HG03175 (cell line): ENCODE measurements at regions not wholly inside any gene's neighbourhood (a gene's known extent, or its start where the extent isn't known, plus 50 kb on each side); places are given as distances from the start of the nearest gene placed in this dataset.
A peak's percentile ranks its signal among the peaks of the same experiment; 100 is the strongest.

Experiments used
- ATAC-seq: cut with Tn5 transposase; IDR thresholded peaks from one replicate; pipeline ENCODE4 v1.9.1; 2021; ENCODE audit warnings: mild to moderate bottlenecking, moderate library complexity; ENCODE audit not compliant: unreplicated experiment

- no peak for ATAC-seq
These were observed 525.1 kb downstream of the LMO4 start for GRCh38 chr1:87853576-87854351.

GRCh38 chr1:87863317-87863716, 534.6 kb downstream of the LMO4 start:
- no peak for ATAC-seq

- ATAC-seq, result peak; percentile 82
These were observed 536.0 kb downstream of the LMO4 start for GRCh38 chr1:87864676-87865075.

DNA sequence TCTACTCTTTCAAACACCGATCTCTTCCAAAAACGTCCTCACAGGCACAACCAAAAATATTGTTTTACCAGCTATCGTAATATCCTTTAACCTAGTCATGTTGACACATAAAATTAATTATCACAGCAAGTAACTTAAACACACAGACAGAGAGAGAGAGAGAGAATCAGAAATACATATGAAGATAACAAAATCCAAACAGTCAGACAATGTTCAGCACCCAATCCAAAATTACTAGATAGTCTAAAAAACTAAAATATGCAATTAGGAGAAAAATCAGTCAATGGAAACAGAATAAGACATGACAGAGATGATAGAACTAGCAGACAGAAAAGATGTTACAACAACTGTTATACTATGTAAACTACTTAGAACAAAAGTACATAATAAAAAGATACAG, 537.7 kb downstream of the LMO4 start:
- no peak for ATAC-seq

DNA sequence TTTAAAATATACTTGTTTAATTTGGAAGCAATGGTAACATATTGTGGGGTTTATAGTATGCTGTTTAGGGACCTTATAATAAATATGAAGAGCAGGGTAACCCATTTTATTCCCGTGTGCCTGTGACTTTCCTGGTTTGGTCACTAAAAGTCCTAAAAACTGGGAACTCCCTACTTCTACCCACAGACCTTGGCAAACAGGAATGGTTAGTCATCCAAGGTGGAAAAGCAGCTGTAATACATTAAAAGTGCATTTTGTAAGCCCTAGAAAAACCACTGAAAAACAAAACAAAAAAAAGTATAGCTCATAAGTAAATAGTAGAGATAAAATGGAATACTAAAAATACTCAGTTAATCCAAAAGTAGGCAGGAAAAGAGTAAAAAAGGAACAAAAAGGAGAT, 538.9 kb downstream of the LMO4 start:
- no peak for ATAC-seq

DNA sequence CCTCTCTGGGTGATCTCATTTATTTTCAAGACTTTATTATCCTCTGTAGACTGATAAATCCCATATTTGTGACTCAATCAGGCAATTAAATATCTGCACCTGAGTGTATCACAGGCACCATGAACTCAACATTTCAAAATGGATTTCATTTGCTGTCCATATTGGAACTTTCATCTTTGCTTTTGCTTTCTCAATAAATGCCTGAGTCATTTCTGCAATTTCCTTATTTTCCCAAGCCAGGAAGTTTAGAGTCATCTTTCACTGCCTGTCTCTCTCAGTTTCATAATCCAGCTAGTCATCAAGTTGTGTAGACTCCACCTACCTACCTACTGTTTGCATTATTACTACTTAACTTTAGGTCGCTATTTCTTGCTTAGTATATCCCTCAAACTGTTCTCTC, 540.9 kb downstream of the LMO4 start:
- no peak for ATAC-seq

DNA sequence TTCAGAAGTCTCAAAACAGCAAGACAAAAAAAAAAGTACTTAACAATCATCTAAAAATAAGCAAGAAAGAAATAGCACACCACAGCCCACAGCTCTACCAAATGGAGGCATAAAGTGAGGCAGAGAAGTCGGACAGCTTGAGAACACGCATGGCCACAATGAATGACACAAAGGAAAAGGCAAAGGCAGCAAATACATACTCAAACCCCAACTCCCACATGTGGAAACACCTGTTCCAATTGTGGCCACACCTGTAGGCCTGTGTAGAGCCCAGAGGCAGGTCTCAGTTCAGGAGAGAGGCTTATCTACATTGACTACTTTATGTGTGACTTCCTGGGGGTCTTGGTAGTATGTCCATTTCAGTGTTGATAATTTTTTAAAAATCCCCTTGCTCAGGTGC, 543.5 kb downstream of the LMO4 start:
- peak; percentile 53 for ATAC-seq

DNA sequence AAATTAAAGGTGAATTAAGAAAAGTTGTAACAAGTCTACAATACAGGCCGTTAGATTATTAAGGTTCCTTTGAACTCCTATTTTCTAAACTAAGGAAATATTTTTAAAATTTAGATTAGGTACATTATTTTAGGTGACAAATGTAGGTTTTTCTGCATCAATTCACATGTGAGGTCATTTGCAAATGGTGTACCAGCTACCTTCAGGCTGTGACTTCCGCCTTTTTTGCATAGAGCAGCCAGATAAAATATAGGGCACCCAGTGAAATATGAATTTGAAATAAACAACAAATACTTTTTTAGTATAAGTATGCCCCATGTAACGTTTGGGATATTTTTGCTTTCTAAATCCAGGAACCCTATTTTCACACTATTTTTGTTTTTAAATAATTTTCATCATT, 544.0 kb downstream of the LMO4 start:
- ATAC-seq, result peak; percentile 43

GRCh38 chr1:87878873-87879272, 550.2 kb downstream of the LMO4 start:
- no peak for ATAC-seq

DNA sequence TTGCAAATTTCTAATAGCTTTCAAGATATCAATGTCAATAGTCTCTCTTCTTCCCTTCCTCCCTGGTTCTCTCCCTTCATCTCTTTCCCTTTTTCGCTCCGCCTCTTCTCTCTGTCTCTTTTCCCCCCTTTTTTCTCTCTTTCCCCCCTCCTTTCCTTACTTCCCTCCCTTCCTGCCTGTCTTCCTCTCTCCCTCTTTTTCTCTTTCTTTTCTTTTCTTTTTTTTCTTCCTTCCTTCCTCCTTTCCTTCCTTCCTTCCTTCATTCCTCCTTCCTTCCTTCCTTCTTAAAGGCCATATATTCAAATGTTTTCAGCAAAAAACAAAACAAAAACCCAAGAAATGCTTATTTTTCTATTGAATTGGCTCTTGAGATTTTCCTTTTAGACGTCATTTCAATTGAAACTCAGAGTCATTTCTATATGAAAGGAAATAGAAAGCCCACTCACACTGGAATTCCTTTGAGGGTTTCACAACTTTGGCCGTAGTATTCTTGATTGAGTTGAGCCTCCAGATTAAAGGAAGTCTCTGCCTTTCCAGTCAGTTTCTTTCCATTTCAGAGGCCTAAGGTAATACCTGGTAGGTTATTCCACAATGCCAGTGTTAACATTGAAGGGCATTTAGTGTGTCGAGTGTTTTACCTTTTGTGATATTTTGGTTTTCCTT, 551.5 kb downstream of the LMO4 start:
- ATAC-seq, result no peak

- no peak for ATAC-seq
These were observed 552.1 kb downstream of the LMO4 start for GRCh38 chr1:87880764-87881163.

GRCh38 chr1:87883906-87884305, 555.2 kb downstream of the LMO4 start:
- no peak for ATAC-seq

- no peak for ATAC-seq
These were observed 555.9 kb downstream of the LMO4 start for GRCh38 chr1:87884581-87884980.

- no peak for ATAC-seq
These were observed 556.8 kb downstream of the LMO4 start for GRCh38 chr1:87885278-87886025.

- no peak for ATAC-seq
These were observed 558.4 kb downstream of the LMO4 start for GRCh38 chr1:87887100-87887499.

GRCh38 chr1:87888446-87888845, 559.8 kb downstream of the LMO4 start:
- no peak for ATAC-seq

- peak; percentile 63 for ATAC-seq
These were observed 565.4 kb downstream of the LMO4 start for GRCh38 chr1:87894062-87894461.

- no peak for ATAC-seq
These were observed 568.8 kb downstream of the LMO4 start for GRCh38 chr1:87897481-87897880.

DNA sequence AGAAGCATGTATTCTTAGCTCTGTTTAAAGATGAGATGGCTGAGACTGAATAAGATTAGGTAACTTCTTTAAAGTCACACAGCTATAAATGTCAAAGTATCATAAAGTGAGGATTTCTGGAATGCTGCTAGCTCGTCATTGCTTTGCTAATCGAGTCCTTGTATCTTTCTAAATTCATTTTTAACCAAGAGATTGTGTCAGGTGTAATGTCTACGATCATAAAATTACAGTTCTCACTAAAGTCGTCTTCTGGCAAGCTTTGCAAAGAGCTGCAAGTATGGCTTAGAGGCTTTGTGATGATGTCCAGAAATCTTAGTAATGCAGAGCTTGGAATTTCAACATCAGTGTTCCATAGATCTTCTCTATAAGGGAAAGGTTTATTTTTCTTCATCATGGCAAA, 569.8 kb downstream of the LMO4 start:
- ATAC-seq, result no peak

DNA sequence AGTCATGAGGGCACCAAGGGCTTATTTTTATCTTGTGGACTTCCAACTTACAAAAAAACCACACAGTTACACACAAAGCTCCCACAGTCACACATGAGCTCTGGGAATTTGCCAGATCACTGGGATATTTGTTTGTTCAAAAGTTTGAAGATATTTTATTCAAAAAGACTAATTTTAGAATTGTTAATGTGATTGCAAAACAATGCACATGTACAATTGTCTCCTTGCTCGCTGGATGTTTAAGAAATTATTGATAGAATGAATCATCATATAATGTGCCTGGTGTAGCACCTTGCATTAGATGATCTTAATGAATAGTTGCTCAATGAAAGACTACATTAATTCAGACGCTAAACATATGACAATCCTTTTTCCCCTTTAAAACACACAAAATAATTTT, 570.3 kb downstream of the LMO4 start:
- no peak for ATAC-seq

- no peak for ATAC-seq
These were observed 571.1 kb downstream of the LMO4 start for GRCh38 chr1:87899746-87900145.

- peak; percentile 63 for ATAC-seq
These were observed 574.1 kb downstream of the LMO4 start for GRCh38 chr1:87902830-87903229.
